ENCODE measurements at regions not wholly inside any gene's neighbourhood (a gene's known extent, or its start where the extent isn't known, plus 50 kb on each side); places are given as distances from the start of the nearest gene placed in this dataset.

- DNase-seq (ENCODE audit: low read depth in 2 of 3, low spot score in 1 of 3): no peak
Observed at GRCh38 chr2:57552885-57553284, 493.7 kb upstream of the VRK2 start.

- no peak for DNase-seq (ENCODE audit: low read depth in 2 of 3, low spot score in 1 of 3)
Observed at GRCh38 chr2:57554348-57554747, 492.3 kb upstream of the VRK2 start.

GRCh38 chr2:57558312-57558711 lies 488.3 kb upstream of the VRK2 start:
- DNase-seq (ENCODE audit: low read depth in 2 of 3, low spot score in 1 of 3): no peak

- DNase-seq (ENCODE audit: low read depth in 2 of 3, low spot score in 1 of 3): no peak
Observed at GRCh38 chr2:57562495-57562894, 484.1 kb upstream of the VRK2 start.

GRCh38 chr2:57563015-57563414 lies 483.6 kb upstream of the VRK2 start:
- DNase-seq (ENCODE audit: low read depth in 2 of 3, low spot score in 1 of 3): no peak

- DNase-seq (ENCODE audit: low read depth in 2 of 3, low spot score in 1 of 3): no peak
Observed at GRCh38 chr2:57567245-57567644, 479.4 kb upstream of the VRK2 start.

GRCh38 chr2:57569396-57569795 lies 477.2 kb upstream of the VRK2 start:
- DNase-seq (ENCODE audit: low read depth in 2 of 3, low spot score in 1 of 3): no peak

GRCh38 chr2:57570961-57571360 lies 475.6 kb upstream of the VRK2 start:
- DNase-seq (ENCODE audit: low read depth in 2 of 3, low spot score in 1 of 3): no peak

GRCh38 chr2:57575700-57576268 lies 470.8 kb upstream of the VRK2 start:
- no peak for DNase-seq (ENCODE audit: low read depth in 2 of 3, low spot score in 1 of 3)

- no peak for DNase-seq (ENCODE audit: low read depth in 2 of 3, low spot score in 1 of 3)
Observed at GRCh38 chr2:57576983-57577382, 469.6 kb upstream of the VRK2 start.

- DNase-seq (ENCODE audit: low read depth in 2 of 3, low spot score in 1 of 3): no peak
Observed at GRCh38 chr2:57597940-57598339, 448.7 kb upstream of the VRK2 start.

GRCh38 chr2:57598551-57598950 lies 448.1 kb upstream of the VRK2 start:
- no peak for DNase-seq (ENCODE audit: low read depth in 2 of 3, low spot score in 1 of 3)

GRCh38 chr2:57602733-57603132 lies 443.9 kb upstream of the VRK2 start:
- no peak for DNase-seq (ENCODE audit: low read depth in 2 of 3, low spot score in 1 of 3)

- no peak for DNase-seq (ENCODE audit: low read depth in 2 of 3, low spot score in 1 of 3)
Observed at GRCh38 chr2:57614988-57615387, 431.6 kb upstream of the VRK2 start.

- DNase-seq (ENCODE audit: low read depth in 2 of 3, low spot score in 1 of 3): no peak
Observed at GRCh38 chr2:57615855-57616556, 430.6 kb upstream of the VRK2 start.

- no peak for DNase-seq (ENCODE audit: low read depth in 2 of 3, low spot score in 1 of 3)
Observed at GRCh38 chr2:57617318-57617717, 429.3 kb upstream of the VRK2 start.

GRCh38 chr2:57621122-57621663 lies 425.4 kb upstream of the VRK2 start:
- DNase-seq (ENCODE audit: low read depth in 2 of 3, low spot score in 1 of 3): no peak

GRCh38 chr2:57622009-57622408 lies 424.6 kb upstream of the VRK2 start:
- no peak for DNase-seq (ENCODE audit: low read depth in 2 of 3, low spot score in 1 of 3)

GRCh38 chr2:57656198-57656597 lies 390.4 kb upstream of the VRK2 start:
- DNase-seq (ENCODE audit: low read depth in 2 of 3, low spot score in 1 of 3): no peak

- DNase-seq (ENCODE audit: low read depth in 2 of 3, low spot score in 1 of 3): no peak
Observed at GRCh38 chr2:57669570-57669969, 377.0 kb upstream of the VRK2 start.

- DNase-seq (ENCODE audit: low read depth in 2 of 3, low spot score in 1 of 3): no peak
Observed at GRCh38 chr2:57674025-57674424, 372.6 kb upstream of the VRK2 start.

- DNase-seq (ENCODE audit: low read depth in 2 of 3, low spot score in 1 of 3): no peak
Observed at GRCh38 chr2:57674743-57675142, 371.9 kb upstream of the VRK2 start.

GRCh38 chr2:57677296-57677695 lies 369.3 kb upstream of the VRK2 start:
- no peak for DNase-seq (ENCODE audit: low read depth in 2 of 3, low spot score in 1 of 3)
